ENCODE measurements at regions not wholly inside any gene's neighbourhood (a gene's known extent, or its start where the extent isn't known, plus 50 kb on each side); places are given as distances from the start of the nearest gene placed in this dataset.

GRCh38 chrX:129025376-129025775, 497.9 kb downstream of the SMARCA1 start:
- Histone ChIP-seq H3K36me3 (no peaks in the 10 kb centered on the region), H3K4me1 (no peaks in the 10 kb centered on the region), H3K27ac (no peak overlapping the region), H3K27me3 (no peaks in the 10 kb centered on the region), H3K4me3 (no peak overlapping the region), H3K9me3 (no peaks in the 10 kb centered on the region)
- DNase-seq, result no peak
- TF ChIP-seq CTCF (IDR thresholded peaks at IDR 0.05), result no peak
- TF ChIP-seq POLR2A (IDR thresholded peaks at IDR 0.05), result no peak

- Histone ChIP-seq H3K9me3 (no peaks in the 10 kb centered on the region), H3K27ac (no peak overlapping the region), H3K4me3 (no peak overlapping the region), H3K36me3 (no peaks in the 10 kb centered on the region), H3K27me3 (no peaks in the 10 kb centered on the region), H3K4me1 (no peaks in the 10 kb centered on the region)
- DNase-seq, result no peak
- TF ChIP-seq POLR2A (IDR thresholded peaks at IDR 0.05), result no peak
- TF ChIP-seq CTCF (IDR thresholded peaks at IDR 0.05), result no peak
These were observed 503.9 kb downstream of the SMARCA1 start for GRCh38 chrX:129019412-129019811.

- Histone ChIP-seq H3K27ac (no peak overlapping the region), H3K9me3 (no peaks in the 10 kb centered on the region), H3K4me1 (no peaks in the 10 kb centered on the region), H3K36me3 (no peaks in the 10 kb centered on the region), H3K27me3 (no peaks in the 10 kb centered on the region), H3K4me3 (no peak overlapping the region)
- DNase-seq, result no peak
- TF ChIP-seq CTCF (IDR thresholded peaks at IDR 0.05) (no peak), POLR2A (IDR thresholded peaks at IDR 0.05) (no peak)
These were observed 507.9 kb downstream of the SMARCA1 start for GRCh38 chrX:129015381-129015780.

- no peak overlapping the region for H3K27ac ChIP-seq
- no peaks in the 10 kb centered on the region for H3K36me3 ChIP-seq
- no peak for DNase-seq
- no peaks in the 10 kb centered on the region for H3K4me1 ChIP-seq
- no peaks in the 10 kb centered on the region for H3K9me3 ChIP-seq
- H3K4me3 ChIP-seq, result no peak overlapping the region
- TF ChIP-seq CTCF (IDR thresholded peaks at IDR 0.05) (no peak), POLR2A (IDR thresholded peaks at IDR 0.05) (no peak)
- no peaks in the 10 kb centered on the region for H3K27me3 ChIP-seq
These were observed 509.7 kb downstream of the SMARCA1 start for GRCh38 chrX:129013574-129013973.

- Histone ChIP-seq H3K36me3 (no peaks in the 10 kb centered on the region), H3K4me1 (no peaks in the 10 kb centered on the region), H3K27me3 (no peaks in the 10 kb centered on the region), H3K27ac (no peak overlapping the region), H3K9me3 (no peaks in the 10 kb centered on the region), H3K4me3 (no peak overlapping the region)
- TF ChIP-seq POLR2A (IDR thresholded peaks at IDR 0.05) (no peak), CTCF (IDR thresholded peaks at IDR 0.05) (no peak)
- no peak for DNase-seq
These were observed 515.7 kb downstream of the SMARCA1 start for GRCh38 chrX:129007631-129008030.

- no peak for TF ChIP-seq POLR2A (IDR thresholded peaks at IDR 0.05)
- no peak for TF ChIP-seq CTCF (IDR thresholded peaks at IDR 0.05)
- Histone ChIP-seq H3K36me3 (no peaks in the 10 kb centered on the region), H3K27ac (no peak overlapping the region), H3K27me3 (no peaks in the 10 kb centered on the region), H3K9me3 (no peaks in the 10 kb centered on the region), H3K4me3 (no peak overlapping the region), H3K4me1 (no peaks in the 10 kb centered on the region)
- DNase-seq, result no peak
These were observed 516.8 kb downstream of the SMARCA1 start for GRCh38 chrX:129006491-129006890.

Data from Peyer's patch (tissue), 4 donors.